GM18951 (cell line): ENCODE measurements at regions not wholly inside any gene's neighbourhood (a gene's known extent, or its start where the extent isn't known, plus 50 kb on each side); places are given as distances from the start of the nearest gene placed in this dataset.
"Not testable (repeated sequence)": the region's sequence is repeated elsewhere in the genome, so short reads cannot be mapped to it uniquely, and the experiment has no call there.

ENCODE experiments used
- POLR2A ChIP-seq: IDR thresholded peaks from 4 replicates; pipeline ENCODE4 v1.6.1; 2011; ENCODE audit warnings: mild to moderate bottlenecking; ENCODE audit not compliant: insufficient read length, insufficient read depth; ENCODE audit errors: extremely low read depth
- in situ Hi-C: fragments of 300-500 bp; cut with MboI; formaldehyde crosslinking; loops from one replicate; pipeline ENCODE4 v1.12.0; 2022; ENCODE audit warnings: low sequenced_read_pairs, mixed read lengths, inconsistent platforms; ENCODE audit not compliant: unreplicated experiment

DNA sequence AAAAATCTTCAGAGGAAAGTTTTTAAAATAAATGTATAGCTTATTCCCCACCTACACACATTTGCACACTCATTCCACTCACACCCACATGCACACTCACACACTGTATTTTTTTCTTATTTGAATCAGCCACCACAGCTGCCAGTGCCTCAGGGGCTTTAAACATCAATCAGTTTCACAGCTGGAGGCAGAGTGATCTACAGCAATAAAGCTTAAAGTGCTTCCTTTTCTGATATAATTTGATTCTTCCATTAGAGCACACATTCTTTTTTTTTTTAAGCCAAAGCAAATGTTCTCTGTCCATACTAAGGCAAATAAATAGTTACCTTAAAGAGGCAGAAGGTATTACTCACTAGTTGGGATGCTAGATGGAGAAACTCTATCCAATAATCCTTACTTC, 498.8 kb upstream of the POU3F2 start:
- in situ Hi-C loops, result no loop called here
- TF ChIP-seq POLR2A, result no peak

GRCh38 chr6:98339506-98339905, 494.9 kb upstream of the POU3F2 start:
- in situ Hi-C loops, result no loop called here
- TF ChIP-seq POLR2A, result no peak

GRCh38 chr6:98343004-98343403, 491.4 kb upstream of the POU3F2 start:
- in situ Hi-C loops, result no loop called here
- no peak for TF ChIP-seq POLR2A

GRCh38 chr6:98343797-98344196, 490.6 kb upstream of the POU3F2 start:
- no peak for TF ChIP-seq POLR2A
- in situ Hi-C loops, result no loop called here

DNA sequence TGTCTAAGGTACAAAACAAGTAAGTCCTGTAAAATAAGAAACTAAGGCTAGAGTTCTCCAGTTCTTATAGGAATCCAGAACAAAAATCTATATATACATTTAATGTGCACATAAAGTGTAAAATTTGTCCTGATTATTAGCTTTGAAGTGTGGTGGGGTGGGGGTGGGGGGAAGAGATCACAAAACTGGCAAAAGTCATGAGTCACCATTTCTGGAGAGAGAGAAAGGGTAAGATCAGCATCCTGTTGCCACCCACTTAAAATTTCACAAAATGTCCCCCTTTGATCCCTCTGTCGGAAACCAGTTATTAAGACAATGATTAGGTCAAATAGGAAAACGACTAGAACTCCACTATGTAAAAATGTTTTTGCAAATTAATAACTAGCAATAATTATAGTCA, 482.0 kb upstream of the POU3F2 start:
- in situ Hi-C loops, result no loop called here
- no peak for TF ChIP-seq POLR2A

- in situ Hi-C loops, result no loop called here
- TF ChIP-seq POLR2A, result no peak
These were observed 476.2 kb upstream of the POU3F2 start for GRCh38 chr6:98358173-98358572.

GRCh38 chr6:98366371-98366770, 468.0 kb upstream of the POU3F2 start:
- in situ Hi-C loops, result no loop called here
- TF ChIP-seq POLR2A, result no peak

GRCh38 chr6:98380589-98380988, 453.8 kb upstream of the POU3F2 start:
- in situ Hi-C loops, result no loop called here
- no peak for TF ChIP-seq POLR2A

GRCh38 chr6:98382246-98382645, 452.1 kb upstream of the POU3F2 start:
- in situ Hi-C loops, result no loop called here
- no peak for TF ChIP-seq POLR2A

- in situ Hi-C loops, result no loop called here
- TF ChIP-seq POLR2A, result no peak
These were observed 450.0 kb upstream of the POU3F2 start for GRCh38 chr6:98384334-98384733.

- in situ Hi-C loops, result no loop called here
- no peak for TF ChIP-seq POLR2A
These were observed 449.6 kb upstream of the POU3F2 start for GRCh38 chr6:98384801-98385200.

DNA sequence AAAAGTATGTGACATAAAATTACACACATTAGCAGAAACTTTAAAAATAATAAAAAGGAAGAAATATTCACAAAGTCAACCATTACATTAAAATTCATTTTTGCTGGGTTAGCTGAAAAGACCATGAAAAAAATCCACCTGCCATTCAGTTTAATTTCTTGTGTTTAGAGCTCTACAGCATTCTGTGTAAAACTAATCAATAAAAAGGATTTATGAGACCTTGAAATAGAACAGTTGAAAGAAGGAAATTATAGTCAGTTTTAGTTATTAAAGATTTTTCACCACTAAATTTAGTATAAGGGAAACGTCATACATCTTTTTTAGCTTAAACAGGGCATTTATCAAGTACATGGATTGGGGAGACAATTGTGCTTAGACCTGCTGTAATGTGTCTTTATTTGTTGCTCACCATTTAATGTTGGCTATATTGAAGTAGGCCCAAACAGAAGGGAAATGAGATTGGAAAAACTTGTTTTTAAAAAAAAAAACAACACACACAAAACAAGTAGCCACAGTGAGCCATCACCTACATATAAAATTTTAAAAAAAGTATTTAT, 438.7 kb upstream of the POU3F2 start:
- in situ Hi-C loops, result no loop called here
- TF ChIP-seq POLR2A, result no peak

- TF ChIP-seq POLR2A, result no peak
- in situ Hi-C loops, result no loop called here
These were observed 418.3 kb upstream of the POU3F2 start for GRCh38 chr6:98416027-98416426.

- in situ Hi-C loops, result not testable (repeated sequence)
These were observed 417.7 kb upstream of the POU3F2 start for GRCh38 chr6:98416497-98417158.
